Posterior cingulate gyrus (tissue), 11 donors: ENCODE measurements at regions not wholly inside any gene's neighbourhood (a gene's known extent, or its start where the extent isn't known, plus 50 kb on each side); places are given as distances from the start of the nearest gene placed in this dataset.

ENCODE experiments used
- DNase-seq, 10 donors: peaks; one replicate each; pipeline versions ENCODE4 v3.0.0 to v3.0.0-alpha.2; 2020 to 2021; ENCODE audit warnings: mixed read lengths in 3 of 10
- intact Hi-C: fragments of 100-400 bp; cut with DNase I; formaldehyde crosslinking; loops from one replicate; pipeline ENCODE4 v1.15.1; 2023

DNA sequence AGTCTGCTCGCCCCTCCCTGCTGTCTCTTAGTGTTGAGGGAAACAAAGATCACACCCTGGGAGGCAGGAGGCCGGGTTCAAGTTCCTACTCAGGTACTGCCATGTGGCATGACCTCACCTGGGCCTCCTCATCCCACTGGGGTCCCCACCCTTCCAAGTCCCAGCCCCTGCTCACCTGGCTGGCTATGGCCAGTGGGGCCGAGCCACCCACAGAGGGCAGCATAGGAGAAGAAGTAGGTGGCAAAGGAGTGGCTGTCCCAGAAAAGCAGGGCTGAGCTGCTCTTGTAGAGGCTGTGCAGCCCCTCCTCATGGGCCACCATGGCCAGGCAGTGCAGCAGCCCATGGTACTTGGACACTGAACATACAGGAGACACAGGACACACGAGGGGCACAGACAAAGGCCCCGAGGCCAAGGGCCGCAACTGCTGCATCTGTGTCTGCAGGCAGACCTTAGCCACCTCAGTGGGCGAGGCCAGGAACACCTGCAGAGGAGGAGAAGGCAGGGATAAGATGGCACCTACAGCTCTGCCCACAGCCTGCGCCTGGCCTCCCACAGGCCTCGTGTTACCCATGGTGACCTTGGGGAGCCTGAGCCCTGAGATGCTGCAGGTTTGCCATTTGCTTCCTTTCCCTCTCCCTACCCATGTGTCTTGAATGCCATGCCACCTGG lies 50.6 kb upstream of the MPEG1 start:
- intact Hi-C loops: no loop called here
- DNase-seq: no peak
